Ovary (tissue), 7 donors: ENCODE measurements at regions not wholly inside any gene's neighbourhood (a gene's known extent, or its start where the extent isn't known, plus 50 kb on each side); places are given as distances from the start of the nearest gene placed in this dataset.

Experiments used
- DNase-seq, 5 donors: peaks; one replicate each; pipeline ENCODE4 v3.0.0-alpha.2; 2019 to 2020
- H3K27ac ChIP-seq, 2 donors: fragments of 200-600 bp; one replicate each; pipeline versions ENCODE4 v1.5.1 to v1.8.0; 2019 to 2022
- H3K27me3 ChIP-seq: fragments of 200-600 bp; one replicate; pipeline ENCODE4 v1.8.0; 2022
- H3K36me3 ChIP-seq: fragments of 200-600 bp; sonication (generic); one replicate; pipeline ENCODE4 v1.5.1; 2019
- H3K4me1 ChIP-seq: one replicate; pipeline ENCODE4 v1.8.1; 2013; ENCODE audit warnings: mild to moderate bottlenecking, moderate library complexity; ENCODE audit not compliant: insufficient read depth
- H3K4me3 ChIP-seq: fragments of 200-600 bp; sonication (generic); one replicate; pipeline ENCODE4 v1.5.1; 2017
- H3K9me3 ChIP-seq, 2 donors: fragments of 200-600 bp in 1 of 2; sonication (generic) in 1 of 2; one replicate each; pipeline versions ENCODE4 v1.5.1 to v1.8.1; 2013 to 2019; ENCODE audit warnings: mild to moderate bottlenecking in 1 of 2, moderate library complexity in 1 of 2
- EP300 ChIP-seq: sonication (generic); formaldehyde crosslinking; IDR thresholded peaks from one replicate; pipeline ENCODE4 v1.6.1; 2017; ENCODE audit warnings: antibody characterized with exemption
- POLR2A ChIP-seq: fragments of 450-650 bp; IDR thresholded peaks from one replicate; pipeline ENCODE4 v1.6.1; 2017; ENCODE audit warnings: antibody characterized with exemption, mild to moderate bottlenecking, moderate library complexity
- WGBS, 3 donors: extraction: QIAGEN DNeasy Blood & Tissue Kit in 1 of 3; methylation state at CpG; one replicate each; pipeline versions ENCODE4 v1.1.5 to v1.1.7; 2013 to 2017; 5-methylcytosine and 5-hydroxymethylcytosine counted together
- intact Hi-C, 4 donors: fragments of 100-400 bp; cut with DNase I; formaldehyde crosslinking; loops; one replicate each; pipeline versions ENCODE4 v1.11.0 to v1.15.1; 2022 to 2023
- TF ChIP-seq, protein P1 (sequence below), 3 donors: fragments of 450-650 bp in 2 of 3; fragments of 200-600 bp in 1 of 3; IDR thresholded peaks; one replicate each; pipeline versions ENCODE4 v1.5.1 to v1.8.0; 2016 to 2022; ENCODE audit warnings: antibody characterized with exemption in 3 of 3, mild to moderate bottlenecking in 1 of 3
- donor health status: DM: no; HTN: no; CAD: no; lungs with moderate emphysema.
- donor health status: DM: no; HTN: no; CAD: no.
- donor health status: Bipolar disorder and iron deficiency.
- donor health status: DM: no; HTN: no; CAD: no.
- donor health status: DM: yes; HTN: yes; CAD: no.

DNA sequence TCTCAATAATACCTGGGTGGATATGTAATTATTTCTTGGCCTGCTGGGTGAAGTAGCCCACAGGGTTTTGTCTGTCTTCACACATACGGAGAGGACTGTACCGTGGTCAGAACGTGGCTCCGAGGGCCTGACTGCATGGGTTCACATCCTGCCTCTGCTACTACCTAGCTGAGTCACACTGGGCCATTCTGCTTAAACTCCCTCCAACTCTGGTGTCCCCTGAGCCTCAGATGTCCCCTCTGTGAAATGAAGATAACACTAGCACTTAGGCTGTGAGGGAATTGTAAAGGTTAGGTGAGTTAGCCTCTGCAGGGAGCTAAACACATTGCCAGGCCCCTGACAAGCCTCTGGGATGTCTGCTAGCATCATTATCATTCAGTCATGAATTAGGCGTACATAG is 120.1 kb upstream of the NABP1 start:
- no peaks in the 10 kb centered on the region for H3K4me1 ChIP-seq
- 90 to 93% (median 93%) methylated on average over 5 of the region's 5 CpGs for WGBS, 3 donors
- TF ChIP-seq EP300 = no peak
- no peak for TF ChIP-seq POLR2A
- TF ChIP-seq, protein P1, sequence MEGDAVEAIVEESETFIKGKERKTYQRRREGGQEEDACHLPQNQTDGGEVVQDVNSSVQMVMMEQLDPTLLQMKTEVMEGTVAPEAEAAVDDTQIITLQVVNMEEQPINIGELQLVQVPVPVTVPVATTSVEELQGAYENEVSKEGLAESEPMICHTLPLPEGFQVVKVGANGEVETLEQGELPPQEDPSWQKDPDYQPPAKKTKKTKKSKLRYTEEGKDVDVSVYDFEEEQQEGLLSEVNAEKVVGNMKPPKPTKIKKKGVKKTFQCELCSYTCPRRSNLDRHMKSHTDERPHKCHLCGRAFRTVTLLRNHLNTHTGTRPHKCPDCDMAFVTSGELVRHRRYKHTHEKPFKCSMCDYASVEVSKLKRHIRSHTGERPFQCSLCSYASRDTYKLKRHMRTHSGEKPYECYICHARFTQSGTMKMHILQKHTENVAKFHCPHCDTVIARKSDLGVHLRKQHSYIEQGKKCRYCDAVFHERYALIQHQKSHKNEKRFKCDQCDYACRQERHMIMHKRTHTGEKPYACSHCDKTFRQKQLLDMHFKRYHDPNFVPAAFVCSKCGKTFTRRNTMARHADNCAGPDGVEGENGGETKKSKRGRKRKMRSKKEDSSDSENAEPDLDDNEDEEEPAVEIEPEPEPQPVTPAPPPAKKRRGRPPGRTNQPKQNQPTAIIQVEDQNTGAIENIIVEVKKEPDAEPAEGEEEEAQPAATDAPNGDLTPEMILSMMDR (IDR thresholded peaks at IDR 0.05) = no peak

DNA sequence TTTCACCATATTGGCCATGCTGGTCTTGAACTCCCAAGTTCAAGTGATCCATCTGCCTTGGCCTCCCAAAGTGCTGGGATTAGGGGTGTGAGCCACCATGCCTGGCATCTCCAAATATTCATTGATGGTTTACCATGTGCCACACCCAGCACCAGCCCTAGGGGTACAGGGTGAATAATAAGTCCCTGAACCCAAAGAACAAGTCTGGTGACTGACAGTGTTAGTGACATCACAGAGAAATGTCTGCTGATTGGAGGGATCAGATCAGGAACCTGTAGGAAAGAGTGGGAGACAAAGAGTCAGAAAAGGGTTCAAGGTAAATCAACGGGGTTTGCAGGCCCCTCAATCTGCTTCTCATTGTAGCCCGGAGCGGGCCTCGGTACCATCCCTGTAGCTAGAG is 118.4 kb upstream of the NABP1 start:
- Histone ChIP-seq H3K4me1 (no peaks in the 10 kb centered on the region), H3K27me3 (no peaks in the 10 kb centered on the region), H3K27ac (no peak overlapping the region), H3K4me3 (no peak overlapping the region), H3K36me3 (no peaks in the 10 kb centered on the region), H3K9me3 (no peaks in the 10 kb centered on the region)
- no peak for DNase-seq
- TF ChIP-seq POLR2A = no peak
- TF ChIP-seq, protein P1 (IDR thresholded peaks at IDR 0.05) = no peak
- no peak for TF ChIP-seq EP300
- intact Hi-C loops = loop anchor here in 2 of 4 donors (5.0 to 10.0 kb wide), 4 partner anchors 133 to 605 kb away; no protein-coding TSS in a partner anchor
- WGBS, 3 donors = 64 to 76% (median 69%) methylated on average over 4 of the region's 4 CpGs

More for the DNA sequence above, 120.1 kb upstream of the NABP1 start:
- H3K4me3 ChIP-seq = no peak overlapping the region
- H3K27me3 ChIP-seq = no peaks in the 10 kb centered on the region
- intact Hi-C loops = loop anchor here in 2 of 4 donors (5.0 to 10.0 kb wide), 4 partner anchors 134 to 607 kb away; no protein-coding TSS in a partner anchor
- no peaks in the 10 kb centered on the region for H3K36me3 ChIP-seq
- H3K27ac ChIP-seq = no peak overlapping the region
- DNase-seq = no peak
- H3K9me3 ChIP-seq = no peaks in the 10 kb centered on the region

DNA sequence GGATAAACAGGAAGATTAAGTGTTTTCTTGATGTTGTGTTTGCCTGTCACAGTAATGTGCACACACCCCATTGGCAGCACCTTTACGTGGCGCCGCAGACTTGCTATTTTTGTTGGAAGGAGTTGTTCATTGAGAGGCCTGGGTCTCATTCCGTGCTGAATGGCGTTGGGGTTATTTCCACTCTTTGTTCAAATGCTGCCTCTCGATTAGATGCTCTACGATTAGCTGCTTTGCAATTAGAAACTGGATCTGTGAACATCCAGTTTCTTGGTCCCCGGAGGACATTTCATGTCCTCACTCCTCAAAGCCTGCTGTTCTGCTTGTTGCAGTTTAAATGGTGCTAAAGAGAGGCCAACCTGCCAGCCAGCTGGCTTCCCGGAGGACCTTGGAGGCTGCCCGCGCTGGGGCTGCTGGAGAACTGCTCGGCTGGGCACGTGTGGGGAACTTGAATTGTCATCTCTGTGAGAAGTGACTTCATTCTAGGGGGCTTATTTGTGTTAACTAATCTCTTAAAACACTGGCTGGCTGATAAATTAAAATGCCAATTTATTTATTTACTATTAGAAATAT is 117.4 kb upstream of the NABP1 start:
- TF ChIP-seq EP300 (no peak), POLR2A (no peak)
- TF ChIP-seq, protein P1 (IDR thresholded peaks at IDR 0.05) = no peak
- Histone ChIP-seq H3K27ac (no peak overlapping the region), H3K4me1 (no peaks in the 10 kb centered on the region), H3K4me3 (no peak overlapping the region), H3K36me3 (no peaks in the 10 kb centered on the region), H3K9me3 (no peaks in the 10 kb centered on the region), H3K27me3 (no peaks in the 10 kb centered on the region)
- intact Hi-C loops = loop anchor here in 1 of 4 donors (10.0 kb wide), 1 partner anchor 134 kb away; no protein-coding TSS in a partner anchor
- DNase-seq = no peak
- 69 to 83% (median 79%) methylated on average over 13 of the region's 13 CpGs for WGBS, 3 donors

DNA sequence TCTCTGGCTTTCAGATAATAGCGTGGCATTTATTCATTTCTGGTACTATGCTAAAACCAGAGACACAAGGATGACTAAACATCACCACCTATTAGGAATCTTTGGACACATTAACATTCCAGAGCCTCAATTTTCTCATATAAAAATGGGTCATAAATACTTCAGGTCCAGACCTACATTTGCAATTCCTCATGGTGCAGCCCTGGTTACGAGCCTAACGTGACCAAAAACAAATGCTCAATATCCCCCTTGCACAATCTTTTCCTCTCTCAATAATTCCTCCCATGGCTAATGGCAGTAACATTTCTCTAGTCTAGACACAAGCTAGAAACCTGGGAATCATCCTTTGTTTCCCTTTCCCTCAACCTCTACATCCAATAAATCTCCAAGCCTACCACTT is 112.8 kb upstream of the NABP1 start:
- H3K4me1 ChIP-seq = no peaks in the 10 kb centered on the region
- H3K27me3 ChIP-seq = no peaks in the 10 kb centered on the region
- H3K4me3 ChIP-seq = no peak overlapping the region
- TF ChIP-seq EP300 = no peak
- TF ChIP-seq, protein P1 (IDR thresholded peaks at IDR 0.05) = no peak
- TF ChIP-seq POLR2A = no peak
- no peak for DNase-seq
- no peaks in the 10 kb centered on the region for H3K9me3 ChIP-seq
- H3K27ac ChIP-seq = no peak overlapping the region
- intact Hi-C loops = loop anchor here in 1 of 4 donors (10.0 kb wide), 1 partner anchor 130 kb away; no protein-coding TSS in a partner anchor
- WGBS, 3 donors = 84 to 90% (median 86%) methylated on average over 3 of the region's 3 CpGs
- H3K36me3 ChIP-seq = no peaks in the 10 kb centered on the region
